ENCODE measurements at regions not wholly inside any gene's neighbourhood (a gene's known extent, or its start where the extent isn't known, plus 50 kb on each side); places are given as distances from the start of the nearest gene placed in this dataset.
"Not testable (repeated sequence)": the region's sequence is repeated elsewhere in the genome, so short reads cannot be mapped to it uniquely, and the experiment has no call there.

DNA sequence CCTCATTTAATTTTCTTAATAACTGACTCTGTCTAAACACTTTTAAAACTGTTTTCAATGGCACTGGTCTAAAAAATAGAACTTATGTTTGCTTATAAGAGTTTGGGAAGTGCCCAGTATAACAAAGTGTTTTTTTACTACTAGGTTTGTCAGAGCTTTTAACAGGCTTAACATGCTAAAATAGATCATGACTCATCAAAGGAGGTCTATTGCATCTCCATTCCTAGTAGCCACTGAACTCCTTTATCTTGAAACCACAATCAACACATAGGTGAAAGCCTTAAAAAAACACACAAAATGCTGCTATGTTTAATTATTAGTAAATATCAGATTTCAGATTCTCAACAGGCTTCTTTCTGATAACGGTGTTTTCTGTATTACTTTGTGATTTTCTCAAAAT lies 196.4 kb upstream of the KIF2B start:
- no peaks in the 10 kb centered on the region for H3K36me3 ChIP-seq
- no peak for TF ChIP-seq CTCF (IDR thresholded peaks at IDR 0.05)
- WGBS, 2 donors, result 28 to 62% methylated on average over 1 of the region's 1 CpG
- no peaks in the 10 kb centered on the region for H3K4me1 ChIP-seq
- no peak for FAIRE-seq
- intact Hi-C loops (cut with DNase I), result no loop called here
- no peaks in the 10 kb centered on the region for H3K27me3 ChIP-seq
- no peaks in the 10 kb centered on the region for H3K9me3 ChIP-seq
- H3K4me3 ChIP-seq, result no peak overlapping the region
- no peak for ATAC-seq
- no peak overlapping the region for H3K27ac ChIP-seq
- no peak for DNase-seq

DNA sequence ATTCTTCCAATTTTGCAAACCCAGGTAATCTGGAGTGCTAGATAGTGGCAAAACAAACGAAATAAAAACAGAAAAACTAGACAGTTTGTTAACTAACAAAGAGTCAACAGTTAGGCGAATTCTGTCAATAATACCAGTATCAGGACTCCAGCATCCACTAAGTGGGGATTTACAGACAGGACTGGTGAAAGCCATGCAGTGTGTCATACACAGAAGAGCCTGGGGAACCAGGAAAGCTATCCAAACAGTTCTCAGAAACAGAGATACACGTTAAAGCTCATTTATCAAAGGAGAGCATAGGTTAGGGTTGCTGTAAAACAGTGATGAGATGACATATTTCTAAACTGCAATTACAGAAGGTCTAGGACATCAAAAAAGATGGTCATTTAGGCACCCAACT lies 203.7 kb upstream of the KIF2B start:
- intact Hi-C loops (cut with DNase I), result no loop called here
- no peaks in the 10 kb centered on the region for H3K4me1 ChIP-seq
- WGBS, 2 donors, result 22 to 25% methylated on average over 3 of the region's 3 CpGs
- FAIRE-seq, result no peak
- no peaks in the 10 kb centered on the region for H3K36me3 ChIP-seq
- H3K27me3 ChIP-seq, result no peaks in the 10 kb centered on the region
- H3K4me3 ChIP-seq, result no peak overlapping the region
- no peak overlapping the region for H3K27ac ChIP-seq
- no peak for ATAC-seq
- TF ChIP-seq CTCF (IDR thresholded peaks at IDR 0.05), result no peak
- H3K9me3 ChIP-seq, result no peaks in the 10 kb centered on the region
- DNase-seq, result no peak

DNA sequence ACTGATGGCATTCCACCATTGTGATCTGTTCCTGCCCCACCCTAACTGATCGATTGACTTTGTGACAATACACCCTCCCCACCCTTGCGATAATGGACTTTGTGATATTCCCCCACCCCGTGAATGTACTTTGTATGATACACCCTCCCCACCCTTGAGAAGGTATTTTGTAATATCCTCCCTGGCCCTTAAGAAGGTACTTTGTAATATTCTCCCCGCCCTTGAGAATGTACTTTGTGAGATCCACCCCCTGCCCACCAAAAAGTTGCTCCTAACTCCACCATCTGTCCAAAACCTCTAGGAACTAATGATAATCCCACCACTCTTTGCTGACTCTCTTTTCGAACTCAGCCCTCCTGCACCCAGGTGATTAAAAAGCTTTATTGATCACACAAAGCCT lies 214.5 kb upstream of the KIF2B start:
- 69 to 84% methylated on average over 5 of the region's 5 CpGs for WGBS, 2 donors
- FAIRE-seq; ATAC-seq; H3K4me3 ChIP-seq; H3K9me3 ChIP-seq; H3K27me3 ChIP-seq; H3K4me1 ChIP-seq; DNase-seq; H3K27ac ChIP-seq; H3K36me3 ChIP-seq; intact Hi-C loops (cut with DNase I): not testable (repeated sequence)

- no peak overlapping the region for H3K4me3 ChIP-seq
- no peaks in the 10 kb centered on the region for H3K9me3 ChIP-seq
- no peaks in the 10 kb centered on the region for H3K4me1 ChIP-seq
- no peaks in the 10 kb centered on the region for H3K36me3 ChIP-seq
- ATAC-seq, result no peak
- no peak for FAIRE-seq
- no peak overlapping the region for H3K27ac ChIP-seq
- no peaks in the 10 kb centered on the region for H3K27me3 ChIP-seq
- DNase-seq, result no peak
- WGBS, 2 donors, result 7 to 13% methylated on average over 1 of the region's 1 CpG
- TF ChIP-seq CTCF (IDR thresholded peaks at IDR 0.05), result no peak
- intact Hi-C loops (cut with DNase I), result no loop called here
Measured at GRCh38 chr17:53607475-53607874, 215.3 kb upstream of the KIF2B start.

GRCh38 chr17:53588317-53588716 lies 234.4 kb upstream of the KIF2B start:
- intact Hi-C loops (cut with DNase I), result no loop called here
- ATAC-seq, result no peak
- no peak for DNase-seq
- Histone ChIP-seq H3K27ac (no peak overlapping the region), H3K9me3 (no peaks in the 10 kb centered on the region), H3K4me1 (no peaks in the 10 kb centered on the region), H3K4me3 (no peak overlapping the region), H3K36me3 (no peaks in the 10 kb centered on the region), H3K27me3 (no peaks in the 10 kb centered on the region)
- no peak for FAIRE-seq
- TF ChIP-seq CTCF (IDR thresholded peaks at IDR 0.05), result no peak

GRCh38 chr17:53574038-53574437 lies 248.7 kb upstream of the KIF2B start:
- intact Hi-C loops (cut with DNase I), result no loop called here

More at GRCh38 chr17:53574038-53574437, 248.7 kb upstream of the KIF2B start:
- H3K4me1 ChIP-seq, result no peaks in the 10 kb centered on the region
- no peak overlapping the region for H3K27ac ChIP-seq
- DNase-seq (no peak), ATAC-seq (no peak), FAIRE-seq (no peak)
- WGBS, 2 donors, result 76 to 93% methylated on average over 2 of the region's 2 CpGs
- H3K4me3 ChIP-seq, result no peak overlapping the region
- peaks cover 0 to 8% (median 0%) of the 10 kb centered on the region in 4 donors for H3K27me3 ChIP-seq
- no peak for TF ChIP-seq CTCF (IDR thresholded peaks at IDR 0.05)
- no peaks in the 10 kb centered on the region for H3K36me3 ChIP-seq
- no peaks in the 10 kb centered on the region for H3K9me3 ChIP-seq
